Activated CD8-positive, alpha-beta T cell treated with anti-CD3 and anti-CD28 coated beads for 36 hours (primary cell): ENCODE measurements at regions not wholly inside any gene's neighbourhood (a gene's known extent, or its start where the extent isn't known, plus 50 kb on each side); places are given as distances from the start of the nearest gene placed in this dataset.
A peak's percentile ranks its signal among the peaks of the same experiment; 100 is the strongest.

Experiments used
- ATAC-seq: fragments of 200-7000 bp; cut with Tn5 transposase; one replicate; pipeline ENCODE4 v1.10.0; 2021; ENCODE audit warnings: mild to moderate bottlenecking, moderate library complexity
- CTCF ChIA-PET: fragments of 350-600 bp; sonication (Branson Sonifier 250); formaldehyde crosslinking; loops from one replicate; lab custom pipeline; 2021; ENCODE audit warnings: antibody characterized with exemption; lab: Charles Lee
- POLR2A ChIA-PET: fragments of 350-600 bp; sonication (Branson Sonifier 250); formaldehyde crosslinking; loops from one replicate; lab custom pipeline; 2021; ENCODE audit warnings: antibody characterized with exemption; lab: Charles Lee
- DNase-seq: peaks from one replicate; pipeline ENCODE4 v3.0.0-alpha.2; 2020
- H3K27ac Mint-ChIP-seq: one replicate; pipeline ENCODE4 v1.8.0; 2021; ENCODE audit warnings: mild to moderate bottlenecking, mixed read lengths
- H3K27me3 Mint-ChIP-seq: one replicate; pipeline ENCODE4 v1.8.0; 2021; ENCODE audit warnings: mixed read lengths
- H3K36me3 Mint-ChIP-seq: one replicate; pipeline ENCODE4 v1.8.0; 2021; ENCODE audit warnings: low read depth, mixed read lengths
- H3K4me1 Mint-ChIP-seq: one replicate; pipeline ENCODE4 v1.8.0; 2021; ENCODE audit warnings: low read depth, mixed read lengths
- H3K4me3 Mint-ChIP-seq: one replicate; pipeline ENCODE4 v1.8.0; 2021; ENCODE audit warnings: mild to moderate bottlenecking, moderate library complexity, mixed read lengths
- H3K9me3 Mint-ChIP-seq: one replicate; pipeline ENCODE4 v1.8.0; 2021; ENCODE audit warnings: mixed read lengths
- intact Hi-C: fragments of 100-400 bp; cut with micrococcal nuclease; formaldehyde crosslinking; loops from one replicate; pipeline ENCODE4 v1.10.0; 2022
- TF ChIP-seq, protein P1 (sequence below): fragments of 200-600 bp; IDR thresholded peaks from one replicate; pipeline ENCODE4 v1.8.0; 2022; ENCODE audit warnings: antibody characterized with exemption, mild to moderate bottlenecking

- ATAC-seq: no peak
- TF ChIP-seq, protein P1, sequence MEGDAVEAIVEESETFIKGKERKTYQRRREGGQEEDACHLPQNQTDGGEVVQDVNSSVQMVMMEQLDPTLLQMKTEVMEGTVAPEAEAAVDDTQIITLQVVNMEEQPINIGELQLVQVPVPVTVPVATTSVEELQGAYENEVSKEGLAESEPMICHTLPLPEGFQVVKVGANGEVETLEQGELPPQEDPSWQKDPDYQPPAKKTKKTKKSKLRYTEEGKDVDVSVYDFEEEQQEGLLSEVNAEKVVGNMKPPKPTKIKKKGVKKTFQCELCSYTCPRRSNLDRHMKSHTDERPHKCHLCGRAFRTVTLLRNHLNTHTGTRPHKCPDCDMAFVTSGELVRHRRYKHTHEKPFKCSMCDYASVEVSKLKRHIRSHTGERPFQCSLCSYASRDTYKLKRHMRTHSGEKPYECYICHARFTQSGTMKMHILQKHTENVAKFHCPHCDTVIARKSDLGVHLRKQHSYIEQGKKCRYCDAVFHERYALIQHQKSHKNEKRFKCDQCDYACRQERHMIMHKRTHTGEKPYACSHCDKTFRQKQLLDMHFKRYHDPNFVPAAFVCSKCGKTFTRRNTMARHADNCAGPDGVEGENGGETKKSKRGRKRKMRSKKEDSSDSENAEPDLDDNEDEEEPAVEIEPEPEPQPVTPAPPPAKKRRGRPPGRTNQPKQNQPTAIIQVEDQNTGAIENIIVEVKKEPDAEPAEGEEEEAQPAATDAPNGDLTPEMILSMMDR: no peak
- no peaks in the 10 kb centered on the region for H3K27me3 Mint-ChIP-seq
- no peak overlapping the region for H3K4me3 Mint-ChIP-seq
- H3K9me3 Mint-ChIP-seq: peaks cover 10% of the 10 kb centered on the region
- intact Hi-C loops: loop anchor here (5.0 kb wide), 1 partner anchor 145 kb away; no protein-coding TSS in a partner anchor
- H3K36me3 Mint-ChIP-seq: peaks cover 40% of the 10 kb centered on the region
- DNase-seq: no peak
- ChIA-PET POLR2A (interaction anchor here (0.6 to 1.6 kb wide), 4 partner anchors 54 to 132 kb away, joined by 3 to 4 read pairs (median 4); no protein-coding TSS in a partner anchor), CTCF (interaction anchor here (0.7 to 7.1 kb wide), 6 partner anchors 12 to 145 kb away, joined by 3 to 208 read pairs (median 4); no protein-coding TSS in a partner anchor)
- H3K27ac Mint-ChIP-seq: peak overlapping the region; percentile 26
- peaks cover 60% of the 10 kb centered on the region for H3K4me1 Mint-ChIP-seq
These were observed 285.2 kb upstream of the MKLN1 start for GRCh38 chr7:131042269-131043160.

GRCh38 chr7:131045526-131045925 is 282.1 kb upstream of the MKLN1 start:
- peaks cover 57% of the 10 kb centered on the region for H3K36me3 Mint-ChIP-seq
- intact Hi-C loops: no loop called here
- no peak for ATAC-seq

DNA sequence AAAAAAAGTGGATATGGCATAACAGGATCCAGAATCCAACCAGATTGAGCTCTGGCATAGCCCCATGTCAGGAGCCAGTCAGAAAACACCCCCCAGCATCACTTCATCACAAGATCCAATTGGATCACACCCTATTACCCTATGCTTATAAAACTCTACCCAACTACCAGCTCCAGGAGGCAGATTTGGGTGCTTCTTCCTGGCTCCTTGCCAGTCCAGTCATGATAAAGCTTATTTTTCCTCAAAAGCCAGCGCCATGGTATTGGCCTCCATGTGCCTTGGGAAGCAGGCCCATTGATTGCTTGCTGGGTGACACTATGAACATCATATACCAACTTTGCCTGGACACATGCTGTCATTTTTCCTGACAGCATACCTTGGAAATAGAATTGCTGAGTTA is 281.4 kb upstream of the MKLN1 start:
- TF ChIP-seq, protein P1: no peak
- Mint-ChIP-seq H3K4me3 (no peak overlapping the region), H3K4me1 (peaks cover 65% of the 10 kb centered on the region), H3K36me3 (peaks cover 59% of the 10 kb centered on the region), H3K27ac (peak overlapping the region; percentile 60), H3K27me3 (no peaks in the 10 kb centered on the region), H3K9me3 (peaks cover 10% of the 10 kb centered on the region)
- CTCF ChIA-PET: interaction anchor here (1.3 to 3.9 kb wide), 2 partner anchors 64 to 149 kb away, joined by 3 to 19 read pairs; no protein-coding TSS in a partner anchor
- DNase-seq: no peak
- POLR2A ChIA-PET: interaction anchor here (2.4 kb wide), 1 partner anchor 9 kb away, joined by 9 read pairs; no protein-coding TSS in a partner anchor
- intact Hi-C loops: no loop called here
- no peak for ATAC-seq

More at GRCh38 chr7:131045526-131045925, 282.1 kb upstream of the MKLN1 start:
- Mint-ChIP-seq H3K27me3 (no peaks in the 10 kb centered on the region), H3K9me3 (peaks cover 10% of the 10 kb centered on the region), H3K27ac (peak overlapping the region; percentile 34), H3K4me3 (no peak overlapping the region), H3K4me1 (peaks cover 62% of the 10 kb centered on the region)
- TF ChIP-seq, protein P1: no peak
- ChIA-PET CTCF (interaction anchor here (1.3 to 3.9 kb wide), 2 partner anchors 64 to 148 kb away, joined by 3 to 19 read pairs; no protein-coding TSS in a partner anchor), POLR2A (interaction anchor here (2.4 kb wide), 1 partner anchor 10 kb away, joined by 9 read pairs; no protein-coding TSS in a partner anchor)
- no peak for DNase-seq

DNA sequence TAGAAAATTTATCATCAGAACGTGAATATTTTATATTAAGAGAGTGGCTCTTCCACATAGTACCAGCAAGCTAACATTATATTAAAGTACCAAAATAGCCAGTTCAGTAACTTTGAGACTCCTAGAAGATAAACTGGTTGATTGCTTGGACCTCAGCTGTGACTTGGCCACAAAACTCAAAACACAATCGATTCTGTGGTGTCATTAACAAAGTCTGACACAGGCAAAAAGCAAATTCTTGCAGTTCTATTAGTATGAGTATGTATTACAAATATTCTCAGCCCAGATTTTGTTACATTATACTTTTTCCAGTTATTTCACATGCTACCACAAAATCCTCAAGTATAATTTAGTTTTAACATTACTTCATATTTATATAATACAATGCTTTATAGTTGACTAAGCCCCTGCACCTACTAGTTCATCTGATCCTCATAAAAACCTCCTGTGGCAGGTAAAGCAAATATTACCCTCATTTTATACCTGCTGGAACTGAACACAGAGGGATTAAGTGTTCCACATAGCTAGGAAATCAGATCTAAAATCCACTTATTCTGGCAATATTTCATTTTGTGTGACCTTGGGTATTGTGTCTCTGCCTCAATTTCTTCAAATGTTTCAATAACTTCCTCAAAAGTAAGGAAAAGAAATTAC is 279.9 kb upstream of the MKLN1 start:
- peak overlapping the region; percentile 82 for H3K27ac Mint-ChIP-seq
- peaks cover 10% of the 10 kb centered on the region for H3K9me3 Mint-ChIP-seq
- TF ChIP-seq, protein P1: no peak
- intact Hi-C loops: no loop called here
- ATAC-seq (no peak), DNase-seq (no peak)
- no peaks in the 10 kb centered on the region for H3K27me3 Mint-ChIP-seq
- ChIA-PET CTCF (interaction anchor here (0.7 to 3.9 kb wide), 2 partner anchors 66 to 68 kb away, joined by 3 to 19 read pairs; no protein-coding TSS in a partner anchor), POLR2A (interaction anchor here (1.0 kb wide), 1 partner anchor 14 kb away, joined by 3 read pairs; no protein-coding TSS in a partner anchor)
- H3K4me3 Mint-ChIP-seq: no peak overlapping the region
- peaks cover 62% of the 10 kb centered on the region for H3K4me1 Mint-ChIP-seq
- peaks cover 57% of the 10 kb centered on the region for H3K36me3 Mint-ChIP-seq
